ENCODE measurements at regions not wholly inside any gene's neighbourhood (a gene's known extent, or its start where the extent isn't known, plus 50 kb on each side); places are given as distances from the start of the nearest gene placed in this dataset.
A peak's percentile ranks its signal among the peaks of the same experiment; 100 is the strongest.
"Not testable (repeated sequence)": the region's sequence is repeated elsewhere in the genome, so short reads cannot be mapped to it uniquely, and the experiment has no call there.

- DNase-seq: no peak
Observed at GRCh38 chr3:135646873-135647272, 318.7 kb upstream of the PPP2R3A start.

DNA sequence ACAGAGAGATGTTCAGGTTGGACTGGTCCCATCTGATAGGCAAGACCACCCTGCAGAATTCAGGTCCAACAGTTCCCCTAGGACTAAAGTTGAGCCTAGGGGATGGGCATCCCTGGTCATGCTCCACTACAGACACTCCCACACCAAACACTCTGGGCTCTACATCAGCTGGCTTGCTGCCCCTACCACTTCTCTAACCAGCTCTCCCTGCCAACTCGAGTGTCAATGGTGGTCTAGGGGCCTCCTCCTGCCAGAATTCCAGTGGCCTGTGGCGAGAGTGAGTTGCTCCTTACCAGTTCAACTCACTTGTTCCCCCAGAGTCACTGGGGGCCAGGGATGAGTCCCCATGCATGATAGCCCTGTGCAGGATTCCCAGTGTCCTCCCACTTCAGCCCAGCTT lies 316.2 kb upstream of the PPP2R3A start:
- no peak for DNase-seq

DNA sequence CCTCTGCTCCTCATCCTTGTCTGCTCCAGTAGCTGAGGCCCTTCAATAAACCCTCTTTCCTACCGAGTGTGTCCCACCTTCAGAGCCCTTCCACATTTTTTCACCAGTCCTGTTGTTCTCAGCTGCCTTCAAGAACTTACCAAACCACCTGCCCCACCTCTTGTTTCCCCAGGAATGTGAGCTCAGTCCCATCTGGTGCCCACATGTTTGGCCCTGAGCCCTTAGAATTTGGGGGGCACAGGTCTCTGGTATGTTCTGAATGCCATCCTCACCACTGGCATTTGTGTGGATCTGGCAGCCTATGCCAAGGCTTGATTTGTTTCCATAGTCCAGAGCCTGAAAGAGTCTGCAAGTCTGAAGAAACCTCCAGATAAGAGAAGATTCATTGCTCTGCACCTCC lies 315.2 kb upstream of the PPP2R3A start:
- no peak for DNase-seq

GRCh38 chr3:135652388-135652787 lies 313.1 kb upstream of the PPP2R3A start:
- DNase-seq: no peak

GRCh38 chr3:135655328-135655727 lies 310.2 kb upstream of the PPP2R3A start:
- DNase-seq: no peak

DNA sequence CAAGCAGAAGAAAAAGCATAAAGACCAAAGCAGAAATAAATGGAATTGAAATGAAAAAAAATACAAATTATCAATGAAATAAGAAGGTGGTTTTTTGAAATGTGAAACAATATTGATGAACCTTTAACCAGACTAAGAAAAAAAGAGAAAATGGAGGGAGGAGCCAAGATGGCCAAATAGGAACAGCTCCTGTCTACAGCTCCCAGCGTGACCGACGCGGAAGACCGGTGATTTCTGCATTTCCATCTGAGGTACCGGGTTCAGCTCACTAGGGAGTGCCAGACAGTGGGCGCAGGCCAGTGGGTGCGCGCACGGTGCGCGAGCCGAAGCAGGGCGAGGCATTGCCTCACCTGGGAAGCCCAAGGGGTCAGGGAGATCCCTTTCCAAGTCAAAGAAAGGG lies 307.1 kb upstream of the PPP2R3A start:
- DNase-seq: not testable (repeated sequence)

DNA sequence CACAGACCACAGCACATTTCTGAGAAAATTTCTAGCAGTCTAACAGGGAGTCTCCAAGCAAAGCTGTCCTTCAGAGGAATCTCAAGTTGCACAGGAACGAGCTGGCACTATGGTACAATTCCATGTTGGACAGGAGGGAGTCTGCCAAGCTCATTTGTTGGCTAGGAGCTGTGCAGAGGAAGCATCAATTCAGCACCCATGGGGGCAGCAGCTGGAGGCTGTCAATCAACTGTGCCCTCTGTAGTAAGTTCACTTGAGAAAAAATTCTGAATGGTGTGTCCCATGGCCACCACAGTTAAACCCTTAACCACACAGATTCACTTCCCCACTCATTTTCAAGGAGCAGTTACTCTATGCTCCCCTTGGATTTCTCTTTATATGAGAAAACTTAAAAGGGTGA lies 298.5 kb upstream of the PPP2R3A start:
- no peak for DNase-seq

DNA sequence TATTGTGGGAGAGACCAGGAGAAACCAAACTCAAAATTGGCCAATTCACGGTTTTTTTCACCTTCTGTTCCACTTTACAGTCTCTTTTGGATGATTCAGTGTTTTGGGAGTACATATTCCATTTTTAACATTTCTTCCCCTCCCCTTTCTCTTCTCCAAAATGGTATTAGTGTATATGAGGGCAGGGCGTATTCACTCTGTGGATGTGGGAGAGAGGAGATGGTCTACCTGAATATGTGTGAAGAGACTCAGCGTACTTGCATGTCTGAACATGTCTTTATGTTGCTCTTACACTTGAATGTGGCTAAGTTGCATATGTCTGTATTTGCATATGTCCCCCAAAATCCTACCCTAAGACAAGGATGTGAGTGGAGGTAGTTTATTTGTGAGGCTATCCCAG lies 291.0 kb upstream of the PPP2R3A start:
- DNase-seq: no peak

DNA sequence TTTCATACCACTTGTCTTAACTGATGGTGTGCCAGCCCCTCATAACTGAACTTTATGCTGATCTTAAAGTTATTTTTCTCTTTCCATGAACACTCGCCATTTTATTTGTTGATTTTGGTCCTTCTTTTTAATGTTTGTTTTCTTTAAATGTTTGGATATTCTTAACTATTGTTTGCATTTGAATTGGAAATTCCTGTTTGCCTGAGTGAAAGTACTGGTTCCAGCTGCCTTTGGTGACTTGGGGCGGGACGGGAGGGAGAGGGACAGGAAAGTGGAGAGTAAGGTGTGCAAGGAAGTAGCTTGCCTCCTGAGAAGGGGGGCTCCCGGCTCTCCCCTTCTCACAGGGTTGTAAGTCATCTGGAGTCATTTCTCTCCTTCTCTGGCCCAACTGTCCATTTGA lies 287.1 kb upstream of the PPP2R3A start:
- DNase-seq: no peak

GRCh38 chr3:135688003-135688402 lies 277.5 kb upstream of the PPP2R3A start:
- DNase-seq: no peak

- DNase-seq: no peak
Observed at GRCh38 chr3:135690664-135691063, 274.9 kb upstream of the PPP2R3A start.

DNA sequence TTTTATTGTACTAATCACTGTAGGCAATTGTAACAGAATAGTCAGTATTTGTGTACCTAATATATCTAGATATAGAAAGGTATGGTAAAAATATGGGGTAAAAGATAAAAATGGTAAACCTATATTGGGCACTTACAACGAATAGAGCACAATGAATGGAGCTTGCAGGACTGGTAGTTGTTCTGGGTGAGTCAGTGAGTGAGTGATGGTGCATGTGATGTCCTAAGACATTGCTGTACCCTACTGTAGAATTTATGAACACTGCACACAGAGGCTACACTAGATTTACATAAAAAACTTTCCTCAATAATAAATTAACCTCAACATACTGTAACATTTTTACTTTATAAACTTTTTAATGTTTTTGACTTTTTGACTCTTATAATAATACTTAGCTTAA lies 274.3 kb upstream of the PPP2R3A start:
- DNase-seq: no peak

- no peak for DNase-seq
Observed at GRCh38 chr3:135694142-135694541, 271.4 kb upstream of the PPP2R3A start.

DNA sequence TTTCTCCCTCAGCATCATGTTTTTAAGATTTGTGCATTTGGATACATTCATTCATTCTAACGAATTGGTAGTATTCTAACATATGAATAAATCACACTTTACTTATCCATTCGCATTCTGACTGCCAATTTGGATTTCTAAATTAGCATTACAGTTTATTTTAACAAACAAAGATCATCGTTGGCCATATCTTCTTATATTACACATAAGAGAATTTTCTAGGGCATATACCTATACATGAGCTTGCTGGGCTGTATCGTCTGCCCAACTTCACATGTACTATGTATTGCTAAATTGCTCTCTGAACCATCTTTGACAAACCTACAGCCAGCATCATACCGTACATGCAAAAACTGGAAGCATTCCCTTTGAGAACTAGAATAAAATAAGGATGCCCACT lies 265.8 kb upstream of the PPP2R3A start:
- DNase-seq: no peak

DNA sequence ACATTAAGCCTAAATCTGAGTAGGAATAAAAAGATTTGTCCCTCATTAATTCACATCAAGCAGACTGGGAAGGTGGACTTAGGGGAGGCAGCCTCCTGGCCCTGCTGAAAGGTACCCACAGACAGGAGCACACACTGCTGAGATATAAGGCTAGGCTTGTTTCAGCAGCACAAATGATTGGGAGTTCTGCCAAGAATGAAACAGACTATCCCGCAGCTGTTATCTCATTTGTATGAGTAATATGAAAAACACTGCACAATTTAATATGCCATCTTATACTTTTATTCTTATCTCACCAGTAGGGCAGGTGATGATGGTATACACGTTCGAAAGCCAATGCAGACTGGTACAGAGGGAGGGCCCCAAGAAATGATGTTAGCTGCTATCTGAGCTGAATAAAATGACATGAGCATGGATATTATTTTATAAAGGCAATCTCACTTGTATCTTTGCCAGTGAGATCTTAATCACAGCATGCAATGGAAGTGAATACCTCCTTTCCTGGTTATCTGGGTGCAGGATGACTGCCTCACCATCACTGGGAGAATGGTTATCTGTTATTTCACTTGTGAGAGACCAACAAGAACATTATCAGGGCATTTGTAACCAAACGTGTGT lies 258.7 kb upstream of the PPP2R3A start:
- DNase-seq: no peak

GRCh38 chr3:135719449-135719848 lies 246.1 kb upstream of the PPP2R3A start:
- no peak for DNase-seq

- no peak for DNase-seq
Observed at GRCh38 chr3:135728007-135728721, 237.4 kb upstream of the PPP2R3A start.

DNA sequence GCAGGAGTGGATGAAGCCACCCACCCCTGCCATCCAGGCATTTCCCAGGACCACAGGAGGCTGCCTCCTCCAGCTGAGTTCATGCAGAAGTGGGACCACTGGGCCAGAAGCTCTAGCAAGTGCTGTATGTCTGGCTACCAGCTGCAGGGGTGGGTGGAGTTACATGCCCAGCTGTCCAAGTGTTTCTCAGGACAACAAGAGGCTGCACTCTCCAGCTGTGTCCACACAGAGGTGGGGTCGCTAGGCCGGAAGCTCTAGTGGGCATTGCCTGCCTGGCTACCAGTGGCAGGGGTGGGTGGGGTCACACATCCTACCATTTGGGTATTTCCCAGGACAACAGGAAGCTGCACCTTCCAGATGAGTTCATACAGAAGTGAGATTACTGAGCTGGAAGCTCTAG lies 234.0 kb upstream of the PPP2R3A start:
- no peak for DNase-seq

DNA sequence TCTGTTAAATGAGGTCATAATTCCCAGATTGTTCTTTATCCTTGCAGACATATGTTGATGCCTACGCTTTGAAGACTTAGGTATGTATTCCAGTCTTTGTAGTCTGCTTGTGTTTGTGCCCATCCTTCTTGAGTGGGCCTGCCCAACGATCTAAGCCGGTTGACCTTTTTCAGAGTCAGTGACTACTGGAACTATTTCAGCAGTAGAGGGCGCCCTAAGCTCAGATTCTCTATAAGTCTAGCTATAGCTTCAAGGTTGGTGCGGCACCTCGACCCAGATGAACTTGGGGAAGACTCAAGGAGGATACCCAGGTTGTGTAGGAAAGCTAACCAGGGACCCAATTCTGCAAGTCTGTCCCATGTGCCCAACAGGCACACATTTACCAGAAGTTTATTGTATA lies 228.8 kb upstream of the PPP2R3A start:
- DNase-seq: no peak

- peak; percentile 90 for DNase-seq
Observed at GRCh38 chr3:135739779-135740178, 225.7 kb upstream of the PPP2R3A start.

DNA sequence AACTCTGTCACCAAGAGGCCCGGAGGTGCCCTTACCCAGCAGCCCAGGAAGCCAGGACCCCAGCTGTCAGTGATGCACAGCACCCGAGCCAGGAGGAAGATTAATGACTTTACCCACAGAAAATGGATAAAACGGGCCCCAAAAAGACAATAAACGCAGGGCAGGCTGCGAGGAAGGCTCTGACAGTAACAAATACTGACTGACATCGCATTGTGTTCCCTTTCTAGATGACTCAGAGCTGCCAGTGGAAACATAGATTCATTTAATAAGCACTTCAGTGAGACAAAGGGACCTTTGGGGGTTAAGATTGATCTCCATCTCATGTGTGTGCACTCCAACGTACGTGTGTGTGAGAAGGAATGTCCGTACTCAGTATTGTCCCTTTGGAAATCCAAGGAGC lies 225.3 kb upstream of the PPP2R3A start:
- DNase-seq: peak; percentile 86

DNA sequence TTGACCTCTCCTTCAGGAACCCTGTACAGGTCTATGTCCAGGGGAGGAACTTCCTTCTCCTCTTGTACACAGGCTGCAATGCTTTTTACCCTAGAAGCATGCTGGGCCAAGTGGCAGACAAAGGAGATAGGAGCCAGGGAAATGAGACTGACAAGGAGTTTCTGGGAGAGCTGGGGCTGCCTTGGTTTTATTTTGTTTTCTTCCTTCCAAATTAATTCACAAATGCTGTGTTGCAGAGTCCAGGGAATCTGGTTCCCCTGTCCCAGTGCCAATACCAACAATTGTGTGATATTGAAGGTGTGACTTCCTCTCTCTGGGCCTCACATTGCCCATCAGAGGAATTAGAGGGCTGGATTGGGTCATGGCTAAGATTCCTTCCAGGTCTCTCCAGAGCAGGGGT lies 224.8 kb upstream of the PPP2R3A start:
- DNase-seq: no peak

DNA sequence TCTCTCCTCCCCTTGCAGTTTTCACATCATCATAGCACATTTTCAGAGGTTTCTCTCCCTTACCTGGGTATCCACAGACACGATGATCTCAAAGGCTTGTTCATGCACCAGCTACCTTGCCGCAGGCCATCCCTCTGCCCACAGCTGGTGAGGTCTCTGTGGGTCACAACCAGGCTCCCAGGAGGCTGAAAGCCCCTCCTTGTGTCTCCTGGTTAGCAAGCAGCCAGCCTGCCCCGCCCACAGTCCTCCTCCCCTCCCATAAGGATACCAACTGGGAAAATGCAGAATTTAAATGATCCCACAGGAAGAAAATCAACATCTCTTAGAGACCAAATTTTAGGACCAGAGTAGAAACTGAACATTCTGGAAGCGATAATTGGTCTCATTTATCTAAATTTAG lies 213.5 kb upstream of the PPP2R3A start:
- no peak for DNase-seq

- DNase-seq: no peak
Observed at GRCh38 chr3:135752851-135753250, 212.7 kb upstream of the PPP2R3A start.

GRCh38 chr3:135753506-135753905 lies 212.0 kb upstream of the PPP2R3A start:
- DNase-seq: no peak
